Right atrium auricular region (tissue), 2 donors: ENCODE measurements at regions not wholly inside any gene's neighbourhood (a gene's known extent, or its start where the extent isn't known, plus 50 kb on each side); places are given as distances from the start of the nearest gene placed in this dataset.

Source experiments
- DNase-seq: peaks from one replicate; pipeline ENCODE4 v3.0.0-alpha.2; 2019; ENCODE audit warnings: low spot score
- H3K27ac ChIP-seq, 2 donors: fragments of 200-600 bp; sonication (generic); 1 replicate in 1 of 2; 2 replicates in 1 of 2; pipeline ENCODE4 v1.5.1; 2016 to 2019
- H3K27me3 ChIP-seq, 2 donors: fragments of 200-600 bp; sonication (generic); one replicate each; pipeline versions ENCODE4 v1.5.1 to v1.6.0; 2017 to 2019
- H3K36me3 ChIP-seq: fragments of 200-600 bp; sonication (generic); one replicate; pipeline ENCODE4 v1.5.1; 2016
- H3K4me1 ChIP-seq, 2 donors: fragments of 200-600 bp; sonication (generic); one replicate each; pipeline versions ENCODE4 v1.5.1 to v1.6.0; 2017 to 2019
- H3K4me3 ChIP-seq, 2 donors: fragments of 200-600 bp; sonication (generic); 1 replicate in 1 of 2; 2 replicates in 1 of 2; pipeline ENCODE4 v1.5.1; 2017 to 2019; ENCODE audit warnings: mild to moderate bottlenecking in 1 of 2, moderate library complexity in 1 of 2
- H3K9me3 ChIP-seq, 2 donors: fragments of 200-600 bp; sonication (generic); one replicate each; pipeline ENCODE4 v1.5.1; 2019
- CTCF ChIP-seq, 2 donors: fragments of 200-600 bp; sonication (generic); IDR thresholded peaks; one replicate each; pipeline ENCODE4 v1.5.1; 2019; ENCODE audit warnings: antibody characterized with exemption in 2 of 2

- no peaks in the 10 kb centered on the region for H3K36me3 ChIP-seq
- H3K27me3 ChIP-seq, result no peaks in the 10 kb centered on the region
- no peaks in the 10 kb centered on the region for H3K9me3 ChIP-seq
- H3K27ac ChIP-seq, result no peak overlapping the region
- TF ChIP-seq CTCF (IDR thresholded peaks at IDR 0.05), result no peak
- no peak for DNase-seq
- H3K4me3 ChIP-seq, result no peak overlapping the region
- peaks cover 0 to 17% of the 10 kb centered on the region in 2 donors for H3K4me1 ChIP-seq
These were observed 53.0 kb upstream of the HES1 start for GRCh38 chr3:194082743-194083636.

- H3K4me1 ChIP-seq, result peaks cover 0 to 17% of the 10 kb centered on the region in 2 donors
- H3K27ac ChIP-seq, result no peak overlapping the region
- H3K27me3 ChIP-seq, result no peaks in the 10 kb centered on the region
- H3K36me3 ChIP-seq, result no peaks in the 10 kb centered on the region
- H3K4me3 ChIP-seq, result no peak overlapping the region
- H3K9me3 ChIP-seq, result no peaks in the 10 kb centered on the region
- DNase-seq, result no peak
- no peak for TF ChIP-seq CTCF (IDR thresholded peaks at IDR 0.05)
These were observed 52.2 kb upstream of the HES1 start for GRCh38 chr3:194083637-194084224.

GRCh38 chr3:194084284-194084683 is 51.7 kb upstream of the HES1 start:
- Histone ChIP-seq H3K4me1 (peaks cover 0 to 22% of the 10 kb centered on the region in 2 donors), H3K36me3 (no peaks in the 10 kb centered on the region), H3K4me3 (no peak overlapping the region), H3K27ac (no peak overlapping the region), H3K27me3 (no peaks in the 10 kb centered on the region), H3K9me3 (no peaks in the 10 kb centered on the region)
- DNase-seq, result no peak
- TF ChIP-seq CTCF (IDR thresholded peaks at IDR 0.05), result no peak
